ENCODE measurements at regions not wholly inside any gene's neighbourhood (a gene's known extent, or its start where the extent isn't known, plus 50 kb on each side); places are given as distances from the start of the nearest gene placed in this dataset.

DNA sequence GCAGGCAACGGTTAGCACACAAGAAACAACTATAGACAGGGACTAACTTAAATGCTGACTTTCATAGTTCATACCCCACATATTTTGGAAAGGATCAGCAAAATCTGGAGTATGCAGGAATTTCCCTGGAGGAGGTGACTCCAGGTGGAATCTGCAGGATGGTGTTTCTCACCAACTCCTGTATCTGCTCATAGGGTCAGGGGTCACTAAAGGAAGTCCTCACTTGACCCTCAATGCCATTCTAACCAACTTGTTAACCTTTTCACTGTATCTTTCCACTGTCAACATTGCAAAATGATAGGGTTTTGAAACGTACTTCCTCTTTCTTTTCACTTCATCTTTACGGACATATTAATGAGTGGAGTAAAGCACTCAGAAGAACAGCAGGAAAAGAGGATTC, 207.0 kb upstream of the CXCR4 start:
- TF ChIP-seq, protein P1, sequence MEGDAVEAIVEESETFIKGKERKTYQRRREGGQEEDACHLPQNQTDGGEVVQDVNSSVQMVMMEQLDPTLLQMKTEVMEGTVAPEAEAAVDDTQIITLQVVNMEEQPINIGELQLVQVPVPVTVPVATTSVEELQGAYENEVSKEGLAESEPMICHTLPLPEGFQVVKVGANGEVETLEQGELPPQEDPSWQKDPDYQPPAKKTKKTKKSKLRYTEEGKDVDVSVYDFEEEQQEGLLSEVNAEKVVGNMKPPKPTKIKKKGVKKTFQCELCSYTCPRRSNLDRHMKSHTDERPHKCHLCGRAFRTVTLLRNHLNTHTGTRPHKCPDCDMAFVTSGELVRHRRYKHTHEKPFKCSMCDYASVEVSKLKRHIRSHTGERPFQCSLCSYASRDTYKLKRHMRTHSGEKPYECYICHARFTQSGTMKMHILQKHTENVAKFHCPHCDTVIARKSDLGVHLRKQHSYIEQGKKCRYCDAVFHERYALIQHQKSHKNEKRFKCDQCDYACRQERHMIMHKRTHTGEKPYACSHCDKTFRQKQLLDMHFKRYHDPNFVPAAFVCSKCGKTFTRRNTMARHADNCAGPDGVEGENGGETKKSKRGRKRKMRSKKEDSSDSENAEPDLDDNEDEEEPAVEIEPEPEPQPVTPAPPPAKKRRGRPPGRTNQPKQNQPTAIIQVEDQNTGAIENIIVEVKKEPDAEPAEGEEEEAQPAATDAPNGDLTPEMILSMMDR (IDR thresholded peaks at IDR 0.05) = no peak
- no peak for TF ChIP-seq POLR2A (IDR thresholded peaks at IDR 0.05)

Data from right lobe of liver (tissue), 4 donors.